ENCODE measurements at regions not wholly inside any gene's neighbourhood (a gene's known extent, or its start where the extent isn't known, plus 50 kb on each side); places are given as distances from the start of the nearest gene placed in this dataset.
A peak's percentile ranks its signal among the peaks of the same experiment; 100 is the strongest.

- H3K4me3 ChIP-seq (ENCODE audit: low read length), result no peak overlapping the region
- DNase-seq (ENCODE audit: low read depth), result peak; percentile 17
- no peak for TF ChIP-seq CTCF (IDR thresholded peaks at IDR 0.05; ENCODE audit: insufficient read depth, low read depth, low read length, missing control alignments)
Measured at GRCh38 chr4:28225689-28226353, 1365.2 kb downstream of the STIM2 start.

- DNase-seq (ENCODE audit: low read depth), result peak; percentile 9
- no peak for TF ChIP-seq CTCF (IDR thresholded peaks at IDR 0.05; ENCODE audit: insufficient read depth, low read depth, low read length, missing control alignments)
- no peak overlapping the region for H3K4me3 ChIP-seq (ENCODE audit: low read length)
Measured at GRCh38 chr4:28226962-28227361, 1366.3 kb downstream of the STIM2 start.

- H3K4me3 ChIP-seq (ENCODE audit: low read length), result no peak overlapping the region
- no peak for TF ChIP-seq CTCF (IDR thresholded peaks at IDR 0.05; ENCODE audit: insufficient read depth, low read depth, low read length, missing control alignments)
- DNase-seq (ENCODE audit: low read depth), result no peak
Measured at GRCh38 chr4:28227764-28228163, 1367.1 kb downstream of the STIM2 start.

- peak; percentile 84 for DNase-seq (ENCODE audit: low read depth)
- no peak for TF ChIP-seq CTCF (IDR thresholded peaks at IDR 0.05; ENCODE audit: insufficient read depth, low read depth, low read length, missing control alignments)
- no peak overlapping the region for H3K4me3 ChIP-seq (ENCODE audit: low read length)
Measured at GRCh38 chr4:28228561-28229491, 1368.2 kb downstream of the STIM2 start.

DNA sequence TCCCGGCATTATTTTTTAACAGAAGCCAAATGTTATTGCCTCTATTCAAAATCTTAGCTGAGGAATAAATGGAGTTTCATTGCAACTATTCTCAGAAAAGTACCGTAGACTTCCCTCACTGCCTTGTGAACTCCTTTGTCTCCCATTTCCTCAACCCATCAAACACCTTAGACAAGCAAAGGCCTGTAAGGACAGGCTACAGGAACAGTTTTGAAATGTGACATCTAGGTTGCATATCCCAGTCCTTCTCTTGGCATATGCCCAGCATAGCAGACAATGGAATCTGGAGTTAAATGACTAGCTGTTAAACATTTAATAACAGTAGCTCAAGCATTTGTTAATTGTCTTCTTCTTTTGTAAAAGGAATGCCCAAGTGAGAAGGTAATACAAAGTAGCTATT, 1371.7 kb downstream of the STIM2 start:
- no peak overlapping the region for H3K4me3 ChIP-seq (ENCODE audit: low read length)
- peak; percentile 81 for DNase-seq (ENCODE audit: low read depth)
- no peak for TF ChIP-seq CTCF (IDR thresholded peaks at IDR 0.05; ENCODE audit: insufficient read depth, low read depth, low read length, missing control alignments)

GRCh38 chr4:28232951-28233350, 1372.3 kb downstream of the STIM2 start:
- DNase-seq (ENCODE audit: low read depth), result no peak
- H3K4me3 ChIP-seq (ENCODE audit: low read length), result no peak overlapping the region
- TF ChIP-seq CTCF (IDR thresholded peaks at IDR 0.05; ENCODE audit: insufficient read depth, low read depth, low read length, missing control alignments), result no peak
